ENCODE measurements at regions not wholly inside any gene's neighbourhood (a gene's known extent, or its start where the extent isn't known, plus 50 kb on each side); places are given as distances from the start of the nearest gene placed in this dataset.
"Not testable (repeated sequence)": the region's sequence is repeated elsewhere in the genome, so short reads cannot be mapped to it uniquely, and the experiment has no call there.

DNA sequence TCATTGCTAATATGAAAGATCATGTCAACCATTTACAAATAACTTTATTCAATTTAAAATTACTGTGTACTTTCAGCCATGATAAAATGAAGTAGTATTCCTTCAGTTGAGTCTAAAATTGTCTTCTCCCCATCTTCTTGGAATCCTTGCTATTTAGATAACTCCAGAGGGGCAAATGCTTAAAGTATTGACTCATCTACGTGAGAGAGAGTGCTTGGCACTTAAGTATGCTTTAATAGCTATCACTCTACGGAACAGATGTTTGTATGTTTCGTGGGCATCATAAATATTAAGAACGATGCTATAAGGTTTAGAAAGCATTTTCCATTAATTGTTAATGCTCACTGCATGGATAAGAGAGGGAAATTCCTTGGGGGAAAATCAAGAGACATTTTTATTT, 69.3 kb upstream of the MED13 start:
- no peak overlapping the region for H3K27ac ChIP-seq (ENCODE audit: control insufficient read depth, insufficient read depth, low read length)
- DNase-seq (ENCODE audit: low read depth, low spot score) (no peak), FAIRE-seq (no peak)
- TF ChIP-seq, protein P1, sequence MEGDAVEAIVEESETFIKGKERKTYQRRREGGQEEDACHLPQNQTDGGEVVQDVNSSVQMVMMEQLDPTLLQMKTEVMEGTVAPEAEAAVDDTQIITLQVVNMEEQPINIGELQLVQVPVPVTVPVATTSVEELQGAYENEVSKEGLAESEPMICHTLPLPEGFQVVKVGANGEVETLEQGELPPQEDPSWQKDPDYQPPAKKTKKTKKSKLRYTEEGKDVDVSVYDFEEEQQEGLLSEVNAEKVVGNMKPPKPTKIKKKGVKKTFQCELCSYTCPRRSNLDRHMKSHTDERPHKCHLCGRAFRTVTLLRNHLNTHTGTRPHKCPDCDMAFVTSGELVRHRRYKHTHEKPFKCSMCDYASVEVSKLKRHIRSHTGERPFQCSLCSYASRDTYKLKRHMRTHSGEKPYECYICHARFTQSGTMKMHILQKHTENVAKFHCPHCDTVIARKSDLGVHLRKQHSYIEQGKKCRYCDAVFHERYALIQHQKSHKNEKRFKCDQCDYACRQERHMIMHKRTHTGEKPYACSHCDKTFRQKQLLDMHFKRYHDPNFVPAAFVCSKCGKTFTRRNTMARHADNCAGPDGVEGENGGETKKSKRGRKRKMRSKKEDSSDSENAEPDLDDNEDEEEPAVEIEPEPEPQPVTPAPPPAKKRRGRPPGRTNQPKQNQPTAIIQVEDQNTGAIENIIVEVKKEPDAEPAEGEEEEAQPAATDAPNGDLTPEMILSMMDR (optimal IDR thresholded peaks at IDR 0.05 in 1 of 3, IDR thresholded peaks at IDR 0.05 in 1 of 3, conservative IDR thresholded peaks at IDR 0.05 in 1 of 3; ENCODE audit: extremely low read depth in 1 of 3, insufficient read depth in 2 of 3, low read length in 3 of 3): no peak
- no peak for TF ChIP-seq EZH2 (IDR thresholded peaks at IDR 0.05; ENCODE audit: low read length)
- no peaks in the 10 kb centered on the region for H3K36me3 ChIP-seq (ENCODE audit: control insufficient read depth in 2 of 2, extremely low read depth in 1 of 2, insufficient read depth in 2 of 2, low read length in 2 of 2)
- H3K4me1 ChIP-seq (ENCODE audit: control insufficient read depth, extremely low read depth, insufficient read depth, low read length): no peaks in the 10 kb centered on the region
- no peaks in the 10 kb centered on the region for H3K79me2 ChIP-seq (ENCODE audit: control insufficient read depth, insufficient read depth, low read length)
- no peaks in the 10 kb centered on the region for H3K9me1 ChIP-seq (ENCODE audit: control insufficient read depth, extremely low read depth, insufficient read depth, low read length)
- H3K27me3 ChIP-seq (ENCODE audit: control insufficient read depth, extremely low read depth, insufficient read depth, low read length): peaks cover 26% of the 10 kb centered on the region
- no peak overlapping the region for H3K4me2 ChIP-seq (ENCODE audit: control insufficient read depth, extremely low read depth, insufficient read depth, low read depth, low read length)
- H3K4me3 ChIP-seq (ENCODE audit: control insufficient read depth in 2 of 3, extremely low read depth in 1 of 3, insufficient read depth in 2 of 3, low read depth in 1 of 3, low read length in 3 of 3): no peak overlapping the region
- dilution Hi-C loops (cut with MboI; ENCODE audit: extremely low pct_ligation_motif_present, low sequenced_read_pairs): no loop called here
- no peak overlapping the region for H2AFZ ChIP-seq (ENCODE audit: control insufficient read depth, low read length)
- no peaks in the 10 kb centered on the region for H3K9me3 ChIP-seq (ENCODE audit: control insufficient read depth, low read depth, low read length)
- H3K9ac ChIP-seq (ENCODE audit: control insufficient read depth, extremely low read depth, insufficient read depth, low read length): no peak overlapping the region
- no peaks in the 10 kb centered on the region for H4K20me1 ChIP-seq (ENCODE audit: control insufficient read depth, extremely low read depth, insufficient read depth, low read length)

DNA sequence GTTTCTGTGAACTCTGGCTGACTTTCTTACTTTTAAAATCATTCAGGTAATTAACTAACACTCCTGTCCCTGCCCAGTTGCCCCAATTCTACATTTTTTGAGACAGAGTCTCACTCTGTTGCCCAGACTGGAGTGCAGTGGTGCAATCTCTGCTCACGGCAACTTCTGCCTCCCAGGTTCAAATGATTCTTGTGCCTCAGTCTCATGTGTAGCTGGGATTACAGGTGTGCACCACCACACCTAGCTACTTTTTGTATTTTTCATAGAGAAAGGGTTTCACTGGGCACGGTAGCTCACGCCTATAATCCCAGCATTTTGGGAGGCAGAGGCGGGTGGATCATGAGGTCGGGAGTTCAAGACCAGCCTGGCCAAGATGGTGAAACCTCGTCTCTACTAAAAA, 66.2 kb upstream of the MED13 start:
- H3K36me3 ChIP-seq (ENCODE audit: control insufficient read depth in 2 of 2, extremely low read depth in 1 of 2, insufficient read depth in 2 of 2, low read length in 2 of 2); H3K9me1 ChIP-seq (ENCODE audit: control insufficient read depth, extremely low read depth, insufficient read depth, low read length); H4K20me1 ChIP-seq (ENCODE audit: control insufficient read depth, extremely low read depth, insufficient read depth, low read length); FAIRE-seq; H3K9me3 ChIP-seq (ENCODE audit: control insufficient read depth, low read depth, low read length); H3K79me2 ChIP-seq (ENCODE audit: control insufficient read depth, insufficient read depth, low read length); H3K9ac ChIP-seq (ENCODE audit: control insufficient read depth, extremely low read depth, insufficient read depth, low read length); DNase-seq (ENCODE audit: low read depth, low spot score); H3K4me1 ChIP-seq (ENCODE audit: control insufficient read depth, extremely low read depth, insufficient read depth, low read length); H3K4me2 ChIP-seq (ENCODE audit: control insufficient read depth, extremely low read depth, insufficient read depth, low read depth, low read length); dilution Hi-C loops (cut with MboI; ENCODE audit: extremely low pct_ligation_motif_present, low sequenced_read_pairs); H3K27me3 ChIP-seq (ENCODE audit: control insufficient read depth, extremely low read depth, insufficient read depth, low read length); H3K27ac ChIP-seq (ENCODE audit: control insufficient read depth, insufficient read depth, low read length); H3K4me3 ChIP-seq (ENCODE audit: control insufficient read depth in 2 of 3, extremely low read depth in 1 of 3, insufficient read depth in 2 of 3, low read depth in 1 of 3, low read length in 3 of 3); H2AFZ ChIP-seq (ENCODE audit: control insufficient read depth, low read length): not testable (repeated sequence)

DNA sequence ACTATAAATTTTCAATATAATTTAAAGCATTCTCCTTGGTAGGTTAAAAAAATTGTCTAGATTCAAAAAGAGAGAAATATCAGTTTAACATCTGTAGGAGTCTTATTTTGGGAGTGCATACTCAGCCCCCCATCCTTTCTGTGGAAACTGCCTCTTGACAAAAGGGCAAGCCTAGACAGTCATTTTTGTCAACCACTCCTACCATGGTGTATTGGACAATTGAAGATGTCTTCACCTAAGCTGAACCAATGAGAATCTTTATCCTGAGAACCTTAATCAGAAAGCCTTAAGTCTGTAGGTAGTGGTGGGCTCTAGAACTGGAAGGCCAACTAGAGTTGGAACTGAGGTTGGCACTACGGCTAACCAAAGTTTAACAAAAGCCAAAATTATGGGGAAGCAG, 65.7 kb upstream of the MED13 start:
- no peak overlapping the region for H3K4me3 ChIP-seq (ENCODE audit: control insufficient read depth in 2 of 3, extremely low read depth in 1 of 3, insufficient read depth in 2 of 3, low read depth in 1 of 3, low read length in 3 of 3)
- H3K9me1 ChIP-seq (ENCODE audit: control insufficient read depth, extremely low read depth, insufficient read depth, low read length): no peaks in the 10 kb centered on the region
- H3K79me2 ChIP-seq (ENCODE audit: control insufficient read depth, insufficient read depth, low read length): no peaks in the 10 kb centered on the region
- dilution Hi-C loops (cut with MboI; ENCODE audit: extremely low pct_ligation_motif_present, low sequenced_read_pairs): no loop called here
- H4K20me1 ChIP-seq (ENCODE audit: control insufficient read depth, extremely low read depth, insufficient read depth, low read length): no peaks in the 10 kb centered on the region
- no peaks in the 10 kb centered on the region for H3K4me1 ChIP-seq (ENCODE audit: control insufficient read depth, extremely low read depth, insufficient read depth, low read length)
- H3K27me3 ChIP-seq (ENCODE audit: control insufficient read depth, extremely low read depth, insufficient read depth, low read length): no peaks in the 10 kb centered on the region
- FAIRE-seq: no peak
- no peaks in the 10 kb centered on the region for H3K9me3 ChIP-seq (ENCODE audit: control insufficient read depth, low read depth, low read length)
- no peak for DNase-seq (ENCODE audit: low read depth, low spot score)
- H3K27ac ChIP-seq (ENCODE audit: control insufficient read depth, insufficient read depth, low read length): no peak overlapping the region
- TF ChIP-seq, protein P1 (optimal IDR thresholded peaks at IDR 0.05 in 1 of 3, IDR thresholded peaks at IDR 0.05 in 1 of 3, conservative IDR thresholded peaks at IDR 0.05 in 1 of 3; ENCODE audit: extremely low read depth in 1 of 3, insufficient read depth in 2 of 3, low read length in 3 of 3): no peak
- no peak for TF ChIP-seq EZH2 (IDR thresholded peaks at IDR 0.05; ENCODE audit: low read length)
- H2AFZ ChIP-seq (ENCODE audit: control insufficient read depth, low read length): no peak overlapping the region
- no peaks in the 10 kb centered on the region for H3K36me3 ChIP-seq (ENCODE audit: control insufficient read depth in 2 of 2, extremely low read depth in 1 of 2, insufficient read depth in 2 of 2, low read length in 2 of 2)
- no peak overlapping the region for H3K9ac ChIP-seq (ENCODE audit: control insufficient read depth, extremely low read depth, insufficient read depth, low read length)
- H3K4me2 ChIP-seq (ENCODE audit: control insufficient read depth, extremely low read depth, insufficient read depth, low read depth, low read length): no peak overlapping the region

Data from keratinocyte (primary cell).